Kidney (tissue), 13 donors: ENCODE measurements at regions not wholly inside any gene's neighbourhood (a gene's known extent, or its start where the extent isn't known, plus 50 kb on each side); places are given as distances from the start of the nearest gene placed in this dataset.

ENCODE experiments used
- DNase-seq, 5 donors: peaks; one replicate each; pipeline ENCODE4 v3.0.0-alpha.2; 2013 to 2020
- FAIRE-seq: peaks from 2 replicates; lab custom pipeline; 2012; peaks lifted over from hg19 to GRCh38; lab: Jason Lieb, UNC
- H3K27ac ChIP-seq, 2 donors: one replicate each; pipeline ENCODE4 v1.7.0; 2013; ENCODE audit warnings: low read depth in 2 of 2, low read length in 2 of 2, inconsistent platforms in 1 of 2
- H3K27me3 ChIP-seq: one replicate; pipeline ENCODE4 v1.7.1; 2013; ENCODE audit warnings: low read length, inconsistent platforms; ENCODE audit not compliant: control insufficient read depth, insufficient read depth
- H3K36me3 ChIP-seq, 3 donors: one replicate each; pipeline versions ENCODE4 v1.7.0 to v1.7.1; 2013; ENCODE audit warnings: low read length in 3 of 3, control low read depth in 1 of 3, inconsistent platforms in 1 of 3; ENCODE audit not compliant: insufficient read depth in 3 of 3, control insufficient read depth in 2 of 3
- H3K4me1 ChIP-seq, 3 donors: one replicate each; pipeline versions ENCODE4 v1.7.0 to v1.7.1; 2013; ENCODE audit warnings: low read length in 3 of 3, inconsistent platforms in 1 of 3, low read depth in 1 of 3; ENCODE audit not compliant: control insufficient read depth in 2 of 3, insufficient read depth in 2 of 3
- H3K4me3 ChIP-seq, 3 donors: one replicate each; pipeline versions ENCODE4 v1.7.0 to v1.8.1; 2013; ENCODE audit warnings: low read length in 3 of 3, control low read depth in 1 of 3, inconsistent platforms in 1 of 3
- H3K9ac ChIP-seq, 3 donors: one replicate each; pipeline versions ENCODE4 v1.7.0 to v1.7.1; 2013; ENCODE audit warnings: low read length in 3 of 3, control low read depth in 1 of 3, inconsistent platforms in 1 of 3
- H3K9me3 ChIP-seq, 3 donors: one replicate each; pipeline versions ENCODE4 v1.7.0 to v1.7.1; 2013; ENCODE audit warnings: low read length in 3 of 3, control low read depth in 1 of 3, inconsistent platforms in 1 of 3; ENCODE audit not compliant: control insufficient read depth in 2 of 3, insufficient read depth in 1 of 3
- intact Hi-C: fragments of 100-400 bp; cut with DNase I; formaldehyde crosslinking; loops from one replicate; pipeline ENCODE4 v1.11.1; 2022
- TF ChIP-seq, protein P1 (sequence below): IDR thresholded peaks from 3 replicates; pipeline ENCODE4 v1.5.1; 2012; ENCODE audit warnings: mild to moderate bottlenecking, moderate library complexity, borderline replicate concordance; ENCODE audit not compliant: insufficient read depth; ENCODE audit errors: extremely low read depth
- donor health status: control.
- donor health status: control.
- donor health status: control.
- donor health status: control.
- donor health status: control.
- donor health status: DM: yes; HTN: yes; CAD: no.
- donor health status: Normal renal cell carcinoma (clear cell type).

DNA sequence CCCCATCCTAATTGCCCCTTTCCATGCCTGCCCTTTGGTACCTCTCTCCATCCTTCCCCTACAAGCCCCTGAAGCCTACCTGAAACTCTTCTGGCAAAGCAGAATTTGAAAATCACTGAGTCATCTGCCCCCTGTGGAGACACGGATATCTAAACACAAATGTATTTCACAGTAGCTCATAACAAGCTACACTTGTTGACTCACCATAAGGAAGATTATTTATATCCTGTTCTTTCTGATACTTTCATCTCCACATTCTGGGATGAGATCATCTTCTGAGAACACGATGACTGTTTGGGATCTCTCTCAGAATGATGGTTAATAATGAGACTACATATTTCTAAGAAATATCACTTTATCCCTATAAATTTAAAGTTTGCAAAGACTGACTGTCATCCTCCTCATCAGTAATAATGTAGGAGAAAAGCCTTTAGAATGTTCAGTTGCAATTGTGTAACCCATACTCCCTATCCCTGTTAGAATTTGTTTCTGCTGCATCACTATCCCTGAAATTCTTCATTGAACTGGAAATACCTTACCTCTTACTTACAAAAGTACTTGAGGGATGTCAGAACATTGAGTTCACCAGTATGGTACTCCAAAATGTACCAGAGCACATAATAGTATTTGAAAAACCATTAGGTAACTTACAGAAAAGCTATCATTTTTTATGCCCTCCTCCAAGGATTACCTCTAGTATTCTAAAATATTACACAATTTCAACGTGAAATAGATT is 116.1 kb upstream of the IL12A start:
- Histone ChIP-seq H3K27me3 (no peaks in the 10 kb centered on the region), H3K9me3 (no peaks in the 10 kb centered on the region), H3K9ac (no peak overlapping the region), H3K4me1 (peaks cover 0 to 4% (median 0%) of the 10 kb centered on the region in 3 donors), H3K4me3 (no peak overlapping the region), H3K36me3 (peaks cover 0 to 1% (median 0%) of the 10 kb centered on the region in 3 donors), H3K27ac (no peak overlapping the region)
- intact Hi-C loops, result no loop called here
- FAIRE-seq, result no peak
- no peak for DNase-seq
- TF ChIP-seq, protein P1, sequence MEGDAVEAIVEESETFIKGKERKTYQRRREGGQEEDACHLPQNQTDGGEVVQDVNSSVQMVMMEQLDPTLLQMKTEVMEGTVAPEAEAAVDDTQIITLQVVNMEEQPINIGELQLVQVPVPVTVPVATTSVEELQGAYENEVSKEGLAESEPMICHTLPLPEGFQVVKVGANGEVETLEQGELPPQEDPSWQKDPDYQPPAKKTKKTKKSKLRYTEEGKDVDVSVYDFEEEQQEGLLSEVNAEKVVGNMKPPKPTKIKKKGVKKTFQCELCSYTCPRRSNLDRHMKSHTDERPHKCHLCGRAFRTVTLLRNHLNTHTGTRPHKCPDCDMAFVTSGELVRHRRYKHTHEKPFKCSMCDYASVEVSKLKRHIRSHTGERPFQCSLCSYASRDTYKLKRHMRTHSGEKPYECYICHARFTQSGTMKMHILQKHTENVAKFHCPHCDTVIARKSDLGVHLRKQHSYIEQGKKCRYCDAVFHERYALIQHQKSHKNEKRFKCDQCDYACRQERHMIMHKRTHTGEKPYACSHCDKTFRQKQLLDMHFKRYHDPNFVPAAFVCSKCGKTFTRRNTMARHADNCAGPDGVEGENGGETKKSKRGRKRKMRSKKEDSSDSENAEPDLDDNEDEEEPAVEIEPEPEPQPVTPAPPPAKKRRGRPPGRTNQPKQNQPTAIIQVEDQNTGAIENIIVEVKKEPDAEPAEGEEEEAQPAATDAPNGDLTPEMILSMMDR, result no peak

DNA sequence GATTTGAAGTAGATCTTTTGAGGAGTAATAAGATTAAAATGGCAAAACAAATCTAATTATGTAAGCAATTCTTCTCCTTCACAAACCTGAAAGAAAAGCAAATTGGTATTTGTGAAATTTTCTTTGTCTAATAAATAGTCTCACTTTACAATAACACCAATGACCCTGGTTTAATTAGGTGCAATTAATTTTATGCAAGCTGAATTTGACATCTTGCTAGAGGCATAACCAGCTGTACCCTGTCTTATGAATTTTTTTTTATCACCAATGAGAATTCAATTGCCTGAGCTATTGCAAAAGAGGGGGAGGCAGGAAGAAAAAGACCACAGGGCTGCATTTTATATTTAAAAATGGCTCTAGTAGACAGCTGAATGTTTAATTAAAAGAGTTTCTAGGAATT is 113.5 kb upstream of the IL12A start:
- no peak overlapping the region for H3K9ac ChIP-seq
- peak; percentile 3 for FAIRE-seq
- TF ChIP-seq, protein P1, result no peak

DNA sequence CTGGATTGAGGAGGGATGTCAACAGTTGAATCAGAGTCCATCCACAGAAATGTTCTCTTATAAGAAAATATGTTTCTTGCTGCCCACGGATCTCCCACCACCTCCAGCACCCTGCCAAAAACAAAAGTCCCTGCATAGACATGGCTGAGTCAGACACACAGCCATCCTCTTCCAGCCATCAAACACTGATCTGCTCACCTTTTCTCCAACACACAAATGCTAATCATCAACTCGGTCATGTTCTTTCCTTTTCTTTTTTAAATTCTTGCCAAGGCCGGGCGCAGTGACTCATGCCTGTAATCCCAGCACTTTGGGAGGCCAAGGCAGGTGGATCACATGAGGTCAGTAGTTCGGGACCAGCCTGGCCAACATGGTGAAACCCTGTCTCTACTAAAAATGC is 110.7 kb upstream of the IL12A start:
- Histone ChIP-seq H3K27ac (no peak overlapping the region), H3K4me1 (peaks cover 0 to 4% (median 2%) of the 10 kb centered on the region in 3 donors), H3K9ac (no peak overlapping the region), H3K9me3 (no peaks in the 10 kb centered on the region), H3K36me3 (no peaks in the 10 kb centered on the region), H3K4me3 (no peak overlapping the region), H3K27me3 (no peaks in the 10 kb centered on the region)
- intact Hi-C loops, result no loop called here
- TF ChIP-seq, protein P1, result no peak
- DNase-seq (no peak), FAIRE-seq (no peak)

More for the DNA sequence above, 113.5 kb upstream of the IL12A start:
- DNase-seq, result peak in 1 of 5 donors; percentile 31
- Histone ChIP-seq H3K27ac (no peak overlapping the region), H3K4me3 (no peak overlapping the region), H3K27me3 (no peaks in the 10 kb centered on the region), H3K36me3 (no peaks in the 10 kb centered on the region), H3K4me1 (peaks cover 0 to 4% (median 0%) of the 10 kb centered on the region in 3 donors), H3K9me3 (no peaks in the 10 kb centered on the region)
- intact Hi-C loops, result no loop called here
